COR-L47 (cell line): ENCODE measurements at regions not wholly inside any gene's neighbourhood (a gene's known extent, or its start where the extent isn't known, plus 50 kb on each side); places are given as distances from the start of the nearest gene placed in this dataset.
"Not testable (repeated sequence)": the region's sequence is repeated elsewhere in the genome, so short reads cannot be mapped to it uniquely, and the experiment has no call there.

Experiments used
- DNase-seq: peaks from one replicate; lab custom pipeline; 2025; lab: John Stamatoyannopoulos, UW

GRCh38 chr18:64854112-64854511, 705.2 kb upstream of the LINC00305 start:
- no peak for DNase-seq

- no peak for DNase-seq
Observed at GRCh38 chr18:64852281-64852680, 703.4 kb upstream of the LINC00305 start.

DNA sequence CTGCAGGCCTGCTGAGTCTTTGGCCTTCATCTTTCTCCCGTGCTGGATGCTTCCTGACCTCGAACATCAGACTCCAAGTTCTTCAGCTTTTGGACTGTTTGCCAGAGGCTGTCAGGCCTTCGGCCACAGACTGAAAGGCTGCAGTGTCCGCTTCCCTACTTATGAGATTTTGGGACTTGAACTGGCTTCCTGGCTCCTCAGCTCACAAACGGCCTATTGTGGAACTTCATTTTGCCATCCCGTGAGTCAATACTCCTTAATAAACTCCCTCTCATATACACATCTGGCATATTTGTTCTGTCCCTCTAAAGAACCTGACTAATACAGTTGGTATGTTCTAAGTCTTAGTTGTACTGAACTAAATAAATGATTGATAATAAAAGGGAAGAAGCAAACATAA, 702.8 kb upstream of the LINC00305 start:
- no peak for DNase-seq

- no peak for DNase-seq
Observed at GRCh38 chr18:64850791-64851190, 701.9 kb upstream of the LINC00305 start.

GRCh38 chr18:64840911-64841701, 692.2 kb upstream of the LINC00305 start:
- DNase-seq, result no peak

GRCh38 chr18:64810354-64810753, 661.5 kb upstream of the LINC00305 start:
- no peak for DNase-seq

DNA sequence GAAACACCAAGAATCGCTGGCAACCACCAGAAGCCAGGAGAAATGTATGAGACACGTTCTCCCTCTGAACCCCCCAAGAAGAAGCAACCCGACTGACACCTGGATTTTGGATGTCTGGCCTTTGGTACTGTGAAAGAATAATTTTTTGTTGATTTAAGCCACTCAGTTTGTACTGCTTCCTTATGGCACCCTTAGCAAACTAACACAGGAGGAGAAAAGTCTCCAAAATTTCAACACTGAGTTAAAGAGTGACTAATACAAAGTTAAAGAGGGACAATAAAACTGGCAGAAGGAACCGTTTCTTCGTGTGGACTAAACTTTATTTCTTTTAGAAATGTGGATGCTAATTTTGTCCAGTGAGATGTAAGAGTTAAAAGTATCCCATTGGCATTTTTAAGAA, 660.9 kb upstream of the LINC00305 start:
- no peak for DNase-seq

- peak; percentile 54 for DNase-seq
Observed at GRCh38 chr18:64807560-64807959, 658.7 kb upstream of the LINC00305 start.

DNA sequence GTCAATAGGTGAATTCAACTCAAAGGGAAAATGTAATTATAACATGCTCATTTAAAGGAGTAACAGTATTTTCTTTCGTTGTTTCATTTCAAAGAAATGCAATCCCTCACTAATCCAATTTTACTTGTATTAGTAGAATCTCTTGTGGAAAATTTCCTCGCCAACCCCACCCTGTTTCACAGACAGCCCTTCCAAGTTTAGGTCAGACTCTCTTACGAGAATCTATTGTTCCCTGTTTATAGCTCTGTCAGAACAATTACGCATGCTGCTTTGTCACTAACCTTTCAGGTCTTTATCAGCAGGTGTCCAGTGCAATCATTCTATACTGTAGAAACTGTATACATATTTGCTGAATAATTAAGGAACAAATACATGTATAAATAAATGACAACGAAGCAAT, 657.8 kb upstream of the LINC00305 start:
- DNase-seq, result peak; percentile 89

GRCh38 chr18:64806232-64806631, 657.3 kb upstream of the LINC00305 start:
- no peak for DNase-seq

GRCh38 chr18:64803471-64803870, 654.6 kb upstream of the LINC00305 start:
- no peak for DNase-seq

GRCh38 chr18:64800151-64800550, 651.3 kb upstream of the LINC00305 start:
- no peak for DNase-seq

GRCh38 chr18:64799376-64799775, 650.5 kb upstream of the LINC00305 start:
- no peak for DNase-seq

DNA sequence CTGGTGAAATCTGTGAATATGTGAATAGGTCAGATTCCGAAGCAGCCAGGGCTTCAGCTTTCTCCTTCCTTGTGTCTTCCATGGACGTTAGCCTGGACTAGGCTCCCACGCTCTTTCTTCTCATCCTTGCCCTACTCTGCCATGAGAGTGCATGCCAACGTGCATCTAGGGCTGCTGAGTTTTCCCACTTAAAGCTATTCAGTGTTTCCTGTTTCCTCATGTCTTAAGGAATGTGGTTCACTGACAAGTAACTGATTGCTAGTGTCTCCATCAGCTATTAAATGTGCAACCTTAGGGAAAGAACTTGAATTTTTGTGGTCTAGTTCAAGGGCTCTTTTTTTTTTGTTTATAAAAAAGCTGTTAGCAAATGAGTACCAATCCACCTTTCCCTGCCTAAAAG, 642.3 kb upstream of the LINC00305 start:
- DNase-seq, result no peak

GRCh38 chr18:64785686-64786085, 636.8 kb upstream of the LINC00305 start:
- DNase-seq, result no peak

GRCh38 chr18:64777556-64777955, 628.7 kb upstream of the LINC00305 start:
- no peak for DNase-seq

- DNase-seq, result no peak
Observed at GRCh38 chr18:64765908-64766307, 617.0 kb upstream of the LINC00305 start.

DNA sequence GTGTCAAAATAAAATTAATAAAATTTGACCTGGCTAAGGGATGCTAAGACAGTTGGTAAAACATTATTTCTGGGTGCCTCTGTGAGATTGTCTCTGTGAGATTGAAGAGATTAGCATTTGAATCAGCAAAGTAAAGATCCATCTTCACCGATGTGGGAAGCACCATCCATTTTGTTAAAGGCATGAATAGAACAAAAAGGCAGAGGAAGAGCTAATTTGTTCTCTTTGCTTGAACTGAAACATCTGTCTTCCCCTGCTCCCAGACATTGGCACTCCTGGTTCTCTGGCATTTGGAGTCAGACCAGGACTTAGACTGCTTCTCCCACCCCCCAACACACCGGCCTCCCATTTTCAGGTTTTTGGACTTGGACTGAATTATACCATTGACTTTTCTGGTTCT, 603.8 kb upstream of the LINC00305 start:
- DNase-seq, result no peak

DNA sequence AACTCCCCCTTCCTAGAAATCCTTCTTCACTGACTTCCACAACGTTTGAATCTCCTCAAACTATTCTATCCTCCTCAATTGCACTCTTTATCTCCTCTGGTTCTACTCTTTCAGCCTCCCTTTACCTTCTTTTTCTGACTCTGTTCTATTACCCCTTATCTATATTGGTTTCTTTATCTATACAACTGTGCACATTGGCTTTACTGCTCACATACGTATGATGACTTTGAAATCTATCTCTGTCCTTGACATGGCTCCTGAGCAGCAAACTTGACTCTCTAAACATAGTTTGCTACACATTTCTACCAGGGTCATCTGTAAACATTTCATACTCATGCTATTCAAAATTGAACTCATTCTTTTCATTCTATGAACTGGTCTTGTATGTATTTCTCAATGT, 601.0 kb upstream of the LINC00305 start:
- no peak for DNase-seq

DNA sequence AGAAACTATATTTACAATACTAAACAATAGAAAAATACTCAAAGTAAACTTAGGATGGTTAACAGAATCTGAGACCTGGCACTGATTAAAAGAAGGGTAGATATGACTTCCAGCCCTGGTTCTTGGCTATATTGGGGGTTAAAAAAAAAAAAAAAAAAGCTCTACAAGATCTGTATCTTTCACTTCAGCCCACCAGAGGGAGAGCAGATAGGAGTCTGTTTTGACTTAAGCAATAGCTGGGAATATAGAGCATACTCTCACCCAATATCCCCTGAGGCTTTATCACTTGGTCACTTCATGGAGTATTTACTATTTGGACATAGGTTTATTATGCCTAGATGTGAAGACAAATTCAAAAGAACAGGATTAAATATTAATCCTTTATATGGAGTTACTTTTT, 598.9 kb upstream of the LINC00305 start:
- DNase-seq, result no peak

- DNase-seq, result no peak
Observed at GRCh38 chr18:64742898-64743297, 594.0 kb upstream of the LINC00305 start.

GRCh38 chr18:64734063-64734462, 585.2 kb upstream of the LINC00305 start:
- no peak for DNase-seq

GRCh38 chr18:64725657-64726056, 576.8 kb upstream of the LINC00305 start:
- DNase-seq, result not testable (repeated sequence)

- DNase-seq, result no peak
Observed at GRCh38 chr18:64720781-64721464, 572.0 kb upstream of the LINC00305 start.
